Prostate gland (tissue), 2 donors: ENCODE measurements at regions not wholly inside any gene's neighbourhood (a gene's known extent, or its start where the extent isn't known, plus 50 kb on each side); places are given as distances from the start of the nearest gene placed in this dataset.
"Not testable (repeated sequence)": the region's sequence is repeated elsewhere in the genome, so short reads cannot be mapped to it uniquely, and the experiment has no call there.

ENCODE experiments used
- DNase-seq: peaks from one replicate; pipeline ENCODE4 v3.0.0-alpha.2; 2019; ENCODE audit warnings: low spot score
- H3K27ac ChIP-seq, 2 donors: fragments of 200-600 bp; sonication (generic); 2 replicates each; pipeline ENCODE4 v1.5.1; 2017 to 2019
- H3K27me3 ChIP-seq: fragments of 200-600 bp; sonication (generic); replicated peaks from 2 replicates; pipeline ENCODE4 v1.5.1; 2019; ENCODE audit not compliant: insufficient read depth
- H3K36me3 ChIP-seq, 2 donors: fragments of 200-600 bp; sonication (generic); 1 replicate in 1 of 2; 2 replicates in 1 of 2; pipeline versions ENCODE4 v1.5.1 to v1.8.1; 2017 to 2019
- H3K4me1 ChIP-seq: fragments of 200-600 bp; sonication (generic); replicated peaks from 2 replicates; pipeline ENCODE4 v1.5.1; 2019
- H3K4me3 ChIP-seq, 2 donors: fragments of 200-600 bp; sonication (generic); 2 replicates each; pipeline ENCODE4 v1.5.1; 2017 to 2019
- H3K9me3 ChIP-seq: fragments of 200-600 bp; sonication (generic); 2 replicates; pipeline ENCODE4 v1.5.1; 2017
- CTCF ChIP-seq, 4 experiments: fragments of 200-600 bp in 2 of 4; fragments of 450-650 bp in 2 of 4; sonication (generic) in 2 of 4; IDR thresholded peaks; 1 replicate in 3 of 4; 2 replicates in 1 of 4; pipeline ENCODE4 v1.5.1; 2016 to 2019; ENCODE audit warnings: antibody characterized with exemption in 4 of 4, mild to moderate bottlenecking in 2 of 4, moderate library complexity in 2 of 4
- POLR2A ChIP-seq: fragments of 450-650 bp; IDR thresholded peaks from one replicate; pipeline ENCODE4 v1.6.1; 2016; ENCODE audit warnings: antibody characterized with exemption, mild to moderate bottlenecking
- POLR2AphosphoS5 ChIP-seq: sonication (generic); formaldehyde crosslinking; IDR thresholded peaks from one replicate; pipeline ENCODE4 v1.6.1; 2017; ENCODE audit warnings: antibody characterized with exemption
- WGBS: methylation state at CpG from one replicate; pipeline ENCODE4 v1.1.5; 2018; 5-methylcytosine and 5-hydroxymethylcytosine counted together
- intact Hi-C: fragments of 100-400 bp; cut with DNase I; formaldehyde crosslinking; loops from one replicate; pipeline ENCODE4 v1.14.2; 2022

- Histone ChIP-seq H3K27me3 (no peaks in the 10 kb centered on the region), H3K27ac (no peak overlapping the region), H3K36me3 (no peaks in the 10 kb centered on the region), H3K9me3 (no peaks in the 10 kb centered on the region), H3K4me1 (no peaks in the 10 kb centered on the region), H3K4me3 (no peak overlapping the region)
- TF ChIP-seq CTCF (IDR thresholded peaks at IDR 0.05): no peak
- TF ChIP-seq POLR2AphosphoS5: no peak
- TF ChIP-seq POLR2A: no peak
- DNase-seq: no peak
- intact Hi-C loops: no loop called here
Measured at GRCh38 chr2:41031282-41031681, 579.4 kb upstream of the SLC8A1 start.

- Histone ChIP-seq H3K4me1 (no peaks in the 10 kb centered on the region), H3K36me3 (no peaks in the 10 kb centered on the region), H3K27me3 (no peaks in the 10 kb centered on the region), H3K4me3 (no peak overlapping the region), H3K27ac (no peak overlapping the region), H3K9me3 (no peaks in the 10 kb centered on the region)
- intact Hi-C loops: no loop called here
- TF ChIP-seq POLR2A: no peak
- no peak for TF ChIP-seq CTCF (IDR thresholded peaks at IDR 0.05)
- no peak for TF ChIP-seq POLR2AphosphoS5
- 87% methylated on average over 4 of the region's 4 CpGs for WGBS
- DNase-seq: no peak
Measured at GRCh38 chr2:41032715-41033114, 580.8 kb upstream of the SLC8A1 start.

GRCh38 chr2:41033127-41033526 lies 581.2 kb upstream of the SLC8A1 start:
- no peak for TF ChIP-seq CTCF (IDR thresholded peaks at IDR 0.05)
- no peak for TF ChIP-seq POLR2AphosphoS5
- TF ChIP-seq POLR2A: no peak
- H3K27ac ChIP-seq: no peak overlapping the region
- no peaks in the 10 kb centered on the region for H3K36me3 ChIP-seq
- no peaks in the 10 kb centered on the region for H3K4me1 ChIP-seq
- no peak overlapping the region for H3K4me3 ChIP-seq
- no peaks in the 10 kb centered on the region for H3K27me3 ChIP-seq
- no peaks in the 10 kb centered on the region for H3K9me3 ChIP-seq
- 80% methylated on average over 6 of the region's 6 CpGs for WGBS
- no peak for DNase-seq
- intact Hi-C loops: no loop called here

GRCh38 chr2:41038408-41038807 lies 586.5 kb upstream of the SLC8A1 start:
- no peak for TF ChIP-seq CTCF (IDR thresholded peaks at IDR 0.05)
- no peak for TF ChIP-seq POLR2A
- TF ChIP-seq POLR2AphosphoS5: no peak
- H3K4me3 ChIP-seq: no peak overlapping the region
- H3K4me1 ChIP-seq: no peaks in the 10 kb centered on the region
- no peak for DNase-seq
- intact Hi-C loops: no loop called here
- no peaks in the 10 kb centered on the region for H3K36me3 ChIP-seq
- H3K9me3 ChIP-seq: no peaks in the 10 kb centered on the region
- no peak overlapping the region for H3K27ac ChIP-seq
- no peaks in the 10 kb centered on the region for H3K27me3 ChIP-seq

GRCh38 chr2:41039750-41040149 lies 587.9 kb upstream of the SLC8A1 start:
- H3K27ac ChIP-seq, H3K27me3 ChIP-seq, H3K4me1 ChIP-seq, H3K4me3 ChIP-seq, DNase-seq, H3K9me3 ChIP-seq, intact Hi-C loops, H3K36me3 ChIP-seq: not testable (repeated sequence)
- WGBS: 84% methylated on average over 10 of the region's 10 CpGs
